PC-9 (cell line): ENCODE measurements at regions not wholly inside any gene's neighbourhood (a gene's known extent, or its start where the extent isn't known, plus 50 kb on each side); places are given as distances from the start of the nearest gene placed in this dataset.
A peak's percentile ranks its signal among the peaks of the same experiment; 100 is the strongest.

ENCODE experiments used
- BruUV-seq: library from RNA; stranded (reverse); fragments of 400-500 nt; replicated peaks from 2 replicates; lab custom pipeline; 2021; lab: Mats Ljungman, UMichigan
- CTCF ChIA-PET: fragments of 300-600 bp; sonication (Branson Sonifier 250); formaldehyde crosslinking; loops from one replicate; lab custom pipeline; 2022; ENCODE audit warnings: antibody characterized with exemption; lab: Charles Lee
- POLR2A ChIA-PET: fragments of 300-600 bp; sonication (Branson Sonifier 250); formaldehyde crosslinking; loops from one replicate; lab custom pipeline; 2022; ENCODE audit warnings: antibody characterized with exemption; ENCODE audit not compliant: unreplicated experiment; lab: Charles Lee
- DNase-seq, 2 experiments: peaks; one replicate each; pipeline versions ENCODE4 v3.0.0 to v3.0.0-alpha.2; 2015 to 2022; ENCODE audit warnings: mixed read lengths in 1 of 2
- H2AFZ ChIP-seq: fragments of 200-600 bp; sonication (generic); 2 replicates; pipeline ENCODE4 v1.8.1; 2017; ENCODE audit warnings: antibody characterized with exemption
- H3F3A ChIP-seq: fragments of 200-600 bp; sonication (generic); 2 replicates; pipeline ENCODE4 v1.8.1; 2017; ENCODE audit warnings: antibody characterized with exemption, mild to moderate bottlenecking, low read depth; ENCODE audit not compliant: insufficient read depth
- H3K27ac ChIP-seq: fragments of 200-600 bp; sonication (generic); 2 replicates; pipeline ENCODE4 v1.6.1; 2016; ENCODE audit warnings: mixed run types
- H3K27me3 ChIP-seq: fragments of 200-600 bp; sonication (generic); 2 replicates; pipeline ENCODE4 v1.6.1; 2016; ENCODE audit warnings: low read depth, mixed run types; ENCODE audit not compliant: insufficient read depth
- H3K36me3 ChIP-seq: fragments of 200-600 bp; sonication (generic); 2 replicates; pipeline ENCODE4 v1.6.1; 2016; ENCODE audit warnings: low read depth, mixed run types
- H3K4me1 ChIP-seq: fragments of 200-600 bp; sonication (generic); replicated peaks from 2 replicates; pipeline ENCODE4 v1.6.1; 2016; ENCODE audit warnings: mixed run types; ENCODE audit not compliant: insufficient read depth
- H3K4me2 ChIP-seq: fragments of 200-600 bp; sonication (generic); 2 replicates; pipeline ENCODE4 v1.6.1; 2017; ENCODE audit warnings: mixed run types
- H3K4me3 ChIP-seq: fragments of 200-600 bp; sonication (generic); 2 replicates; pipeline ENCODE4 v1.6.1; 2016; ENCODE audit warnings: mixed run types
- H3K79me2 ChIP-seq: fragments of 200-600 bp; sonication (generic); 2 replicates; pipeline ENCODE4 v1.6.1; 2017; ENCODE audit warnings: low read depth, mixed run types
- H3K9me2 ChIP-seq: fragments of 200-600 bp; sonication (generic); 2 replicates; pipeline ENCODE4 v1.8.1; 2017; ENCODE audit warnings: mild to moderate bottlenecking; ENCODE audit not compliant: insufficient read depth
- H3K9me3 ChIP-seq: fragments of 200-600 bp; sonication (generic); 2 replicates; pipeline ENCODE4 v1.8.1; 2016; ENCODE audit warnings: low read depth; ENCODE audit not compliant: insufficient read depth
- H4K20me1 ChIP-seq: fragments of 200-600 bp; sonication (generic); 2 replicates; pipeline ENCODE4 v1.8.1; 2017; ENCODE audit not compliant: insufficient read depth
- CTCF ChIP-seq: fragments of 200-600 bp; sonication (generic); conservative IDR thresholded peaks from 2 replicates; pipeline ENCODE4 v1.6.1; 2017; ENCODE audit warnings: mixed run types, antibody characterized with exemption, mild to moderate bottlenecking, moderate library complexity
- EZH2 ChIP-seq: fragments of 200-600 bp; sonication (generic); IDR thresholded peaks from 2 replicates; pipeline ENCODE4 v1.8.0; 2017; ENCODE audit warnings: antibody characterized with exemption, low read depth
- intact Hi-C: fragments of 100-400 bp; cut with micrococcal nuclease; formaldehyde crosslinking; loops from one replicate; pipeline ENCODE4 v1.10.0; 2022; ENCODE audit not compliant: unreplicated experiment

- no peak for DNase-seq
- H3K9me2 ChIP-seq, result no peaks in the 10 kb centered on the region
- ChIA-PET POLR2A (interaction anchor here (0.6 kb wide), 1 partner anchor 12 kb away, joined by 3 read pairs; no protein-coding TSS in a partner anchor), CTCF (no interaction called here)
- H3K36me3 ChIP-seq, result no peaks in the 10 kb centered on the region
- H3F3A ChIP-seq, result peaks cover 15% of the 10 kb centered on the region
- H3K27me3 ChIP-seq, result no peaks in the 10 kb centered on the region
- no peaks in the 10 kb centered on the region for H3K79me2 ChIP-seq
- H2AFZ ChIP-seq, result no peak overlapping the region
- H3K4me3 ChIP-seq, result no peak overlapping the region
- no peak overlapping the region for H3K4me2 ChIP-seq
- peaks cover 18% of the 10 kb centered on the region for H3K4me1 ChIP-seq
- no TSS peak for BruUV-seq
- H3K9me3 ChIP-seq, result no peaks in the 10 kb centered on the region; the same call in 1 of the 2 replicates
- intact Hi-C loops, result no loop called here
- H4K20me1 ChIP-seq, result no peaks in the 10 kb centered on the region
- no peak overlapping the region for H3K27ac ChIP-seq
- TF ChIP-seq EZH2, result no peak
- TF ChIP-seq CTCF, result no peak
Measured at GRCh38 chr2:173649527-173650219, 295.0 kb downstream of the CDCA7 start.

GRCh38 chr2:173651891-173652290 is 297.2 kb downstream of the CDCA7 start:
- intact Hi-C loops, result loop anchor here (1.0 to 2.0 kb wide), 3 partner anchors 62 to 313 kb away; partner anchors contain the start of gene SP3
- CTCF ChIA-PET, result no interaction called here
- H3K4me3 ChIP-seq, result no peak overlapping the region

GRCh38 chr2:173652311-173652710 is 297.6 kb downstream of the CDCA7 start:
- ChIA-PET POLR2A (interaction anchor here (0.6 kb wide), 1 partner anchor 400 kb away, joined by 3 read pairs; no protein-coding TSS in a partner anchor), CTCF (no interaction called here)
- no TSS peak for BruUV-seq
- no peaks in the 10 kb centered on the region for H3K9me2 ChIP-seq
- H3K27ac ChIP-seq, result peak overlapping the region; percentile 86
- no peak overlapping the region for H2AFZ ChIP-seq
- TF ChIP-seq CTCF, result no peak
- no peak for TF ChIP-seq EZH2
- peak; percentile 50 to 85 for DNase-seq
- H3K9me3 ChIP-seq, result peaks cover 4% of the 10 kb centered on the region
- H3K36me3 ChIP-seq, result no peaks in the 10 kb centered on the region
- no peaks in the 10 kb centered on the region for H3K27me3 ChIP-seq
- no peaks in the 10 kb centered on the region for H4K20me1 ChIP-seq
- H3K4me2 ChIP-seq, result peak overlapping the region; percentile 46
- H3F3A ChIP-seq, result peaks cover 15% of the 10 kb centered on the region
- no peak overlapping the region for H3K4me3 ChIP-seq
- no peaks in the 10 kb centered on the region for H3K79me2 ChIP-seq
- intact Hi-C loops, result loop anchor here (1.0 to 2.0 kb wide), 3 partner anchors 62 to 312 kb away; partner anchors contain the start of gene SP3
- H3K4me1 ChIP-seq, result peaks cover 18% of the 10 kb centered on the region

More at GRCh38 chr2:173651891-173652290, 297.2 kb downstream of the CDCA7 start:
- Histone ChIP-seq H2AFZ (no peak overlapping the region), H3K4me1 (peaks cover 18% of the 10 kb centered on the region), H3K27me3 (no peaks in the 10 kb centered on the region), H3K27ac (peak overlapping the region; percentile 86), H3F3A (peaks cover 15% of the 10 kb centered on the region), H4K20me1 (no peaks in the 10 kb centered on the region), H3K9me2 (no peaks in the 10 kb centered on the region), H3K4me2 (peak overlapping the region; percentile 46), H3K79me2 (no peaks in the 10 kb centered on the region), H3K9me3 (no peaks in the 10 kb centered on the region; the same call in 1 of the 2 replicates), H3K36me3 (no peaks in the 10 kb centered on the region)
- no peak for DNase-seq
- BruUV-seq, result no TSS peak
- POLR2A ChIA-PET, result interaction anchor here (0.6 kb wide), 1 partner anchor 400 kb away, joined by 3 read pairs; no protein-coding TSS in a partner anchor
- TF ChIP-seq EZH2, result no peak
- no peak for TF ChIP-seq CTCF
